ENCODE measurements at regions not wholly inside any gene's neighbourhood (a gene's known extent, or its start where the extent isn't known, plus 50 kb on each side); places are given as distances from the start of the nearest gene placed in this dataset.

DNA sequence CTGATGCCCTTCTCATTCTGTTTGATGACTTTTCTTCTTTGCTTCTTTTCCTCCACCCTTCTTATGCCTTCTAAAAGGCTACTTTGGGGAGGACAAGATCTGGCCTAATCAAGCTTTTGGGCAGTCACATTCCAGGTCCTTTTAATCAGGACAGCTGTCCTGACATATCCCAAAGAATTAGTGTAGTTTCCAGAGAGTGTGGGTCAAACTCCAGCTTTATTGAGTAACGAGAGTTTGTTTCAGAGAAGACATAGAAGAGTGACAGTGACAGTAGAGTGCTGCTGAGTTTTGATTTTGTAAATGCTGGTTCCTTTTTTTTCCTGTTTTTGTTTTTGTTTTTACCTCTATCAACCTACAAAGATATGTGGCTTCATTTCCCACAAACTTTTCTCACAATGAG lies 158.4 kb upstream of the SESN3 start:
- POLR2A ChIA-PET: no interaction called here
- DNase-seq (ENCODE audit: low read depth, low spot score): no peak
- Histone ChIP-seq H3K9me3 (ENCODE audit: control insufficient read depth, insufficient read depth, low read depth, low read length) (no peaks in the 10 kb centered on the region), H3K27ac (ENCODE audit: low read length) (no peak overlapping the region), H3K36me3 (ENCODE audit: control insufficient read depth, insufficient read depth, low read length) (no peaks in the 10 kb centered on the region), H3K4me1 (ENCODE audit: control insufficient read depth, insufficient read depth, low read length) (no peaks in the 10 kb centered on the region), H3K4me3 (ENCODE audit: low read depth in 2 of 2, low read length in 2 of 2) (no peak overlapping the region), H3K27me3 (ENCODE audit: control insufficient read depth, insufficient read depth, low read length) (no peaks in the 10 kb centered on the region)
- ATAC-seq: no peak
- CTCF ChIA-PET: no interaction called here
- TF ChIP-seq SIN3A (IDR thresholded peaks at IDR 0.05; ENCODE audit: borderline replicate concordance, insufficient read depth, low read depth, low read length) (no peak), TCF7L2 (IDR thresholded peaks at IDR 0.05; ENCODE audit: low read depth, low read length) (no peak), POLR2AphosphoS5 (IDR thresholded peaks at IDR 0.05; ENCODE audit: low read depth, low read length) (no peak)
- TF ChIP-seq, protein P1, sequence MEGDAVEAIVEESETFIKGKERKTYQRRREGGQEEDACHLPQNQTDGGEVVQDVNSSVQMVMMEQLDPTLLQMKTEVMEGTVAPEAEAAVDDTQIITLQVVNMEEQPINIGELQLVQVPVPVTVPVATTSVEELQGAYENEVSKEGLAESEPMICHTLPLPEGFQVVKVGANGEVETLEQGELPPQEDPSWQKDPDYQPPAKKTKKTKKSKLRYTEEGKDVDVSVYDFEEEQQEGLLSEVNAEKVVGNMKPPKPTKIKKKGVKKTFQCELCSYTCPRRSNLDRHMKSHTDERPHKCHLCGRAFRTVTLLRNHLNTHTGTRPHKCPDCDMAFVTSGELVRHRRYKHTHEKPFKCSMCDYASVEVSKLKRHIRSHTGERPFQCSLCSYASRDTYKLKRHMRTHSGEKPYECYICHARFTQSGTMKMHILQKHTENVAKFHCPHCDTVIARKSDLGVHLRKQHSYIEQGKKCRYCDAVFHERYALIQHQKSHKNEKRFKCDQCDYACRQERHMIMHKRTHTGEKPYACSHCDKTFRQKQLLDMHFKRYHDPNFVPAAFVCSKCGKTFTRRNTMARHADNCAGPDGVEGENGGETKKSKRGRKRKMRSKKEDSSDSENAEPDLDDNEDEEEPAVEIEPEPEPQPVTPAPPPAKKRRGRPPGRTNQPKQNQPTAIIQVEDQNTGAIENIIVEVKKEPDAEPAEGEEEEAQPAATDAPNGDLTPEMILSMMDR (IDR thresholded peaks at IDR 0.05): no peak
- TF ChIP-seq, protein P2, sequence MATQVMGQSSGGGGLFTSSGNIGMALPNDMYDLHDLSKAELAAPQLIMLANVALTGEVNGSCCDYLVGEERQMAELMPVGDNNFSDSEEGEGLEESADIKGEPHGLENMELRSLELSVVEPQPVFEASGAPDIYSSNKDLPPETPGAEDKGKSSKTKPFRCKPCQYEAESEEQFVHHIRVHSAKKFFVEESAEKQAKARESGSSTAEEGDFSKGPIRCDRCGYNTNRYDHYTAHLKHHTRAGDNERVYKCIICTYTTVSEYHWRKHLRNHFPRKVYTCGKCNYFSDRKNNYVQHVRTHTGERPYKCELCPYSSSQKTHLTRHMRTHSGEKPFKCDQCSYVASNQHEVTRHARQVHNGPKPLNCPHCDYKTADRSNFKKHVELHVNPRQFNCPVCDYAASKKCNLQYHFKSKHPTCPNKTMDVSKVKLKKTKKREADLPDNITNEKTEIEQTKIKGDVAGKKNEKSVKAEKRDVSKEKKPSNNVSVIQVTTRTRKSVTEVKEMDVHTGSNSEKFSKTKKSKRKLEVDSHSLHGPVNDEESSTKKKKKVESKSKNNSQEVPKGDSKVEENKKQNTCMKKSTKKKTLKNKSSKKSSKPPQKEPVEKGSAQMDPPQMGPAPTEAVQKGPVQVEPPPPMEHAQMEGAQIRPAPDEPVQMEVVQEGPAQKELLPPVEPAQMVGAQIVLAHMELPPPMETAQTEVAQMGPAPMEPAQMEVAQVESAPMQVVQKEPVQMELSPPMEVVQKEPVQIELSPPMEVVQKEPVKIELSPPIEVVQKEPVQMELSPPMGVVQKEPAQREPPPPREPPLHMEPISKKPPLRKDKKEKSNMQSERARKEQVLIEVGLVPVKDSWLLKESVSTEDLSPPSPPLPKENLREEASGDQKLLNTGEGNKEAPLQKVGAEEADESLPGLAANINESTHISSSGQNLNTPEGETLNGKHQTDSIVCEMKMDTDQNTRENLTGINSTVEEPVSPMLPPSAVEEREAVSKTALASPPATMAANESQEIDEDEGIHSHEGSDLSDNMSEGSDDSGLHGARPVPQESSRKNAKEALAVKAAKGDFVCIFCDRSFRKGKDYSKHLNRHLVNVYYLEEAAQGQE (IDR thresholded peaks at IDR 0.05; ENCODE audit: insufficient read depth in 1 of 2, low read depth in 2 of 2, low read length in 1 of 2): no peak
- in situ Hi-C loops (cut with HindIII; ENCODE audit: low pct_unique_long_range_greater_than_20kb, low sequenced_read_pairs): no loop called here
- intact Hi-C loops (cut with micrococcal nuclease; ENCODE audit: unreplicated experiment): no loop called here
- no TSS peak for BruUV-seq (replicated peaks)

DNA sequence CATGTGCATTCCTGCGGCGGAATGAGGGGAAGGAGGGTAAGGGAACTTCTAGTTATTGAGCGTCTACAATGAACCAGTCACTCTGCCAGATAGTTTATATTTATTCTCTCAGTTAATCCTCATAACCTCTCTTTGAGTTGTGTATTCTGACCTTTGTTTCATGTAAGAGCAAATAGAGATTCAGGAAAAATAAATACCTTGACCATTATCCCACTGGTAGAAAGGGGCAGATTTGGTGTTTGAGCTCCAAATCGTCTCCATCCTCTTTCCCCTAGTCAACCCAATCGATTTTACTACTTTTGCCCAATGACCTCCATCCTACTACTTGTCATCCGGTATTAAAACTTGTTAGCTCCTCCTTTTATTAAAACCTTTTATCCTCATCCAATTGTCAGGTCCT lies 157.1 kb upstream of the SESN3 start:
- BruUV-seq (replicated peaks): no TSS peak
- Histone ChIP-seq H3K27me3 (ENCODE audit: control insufficient read depth, insufficient read depth, low read length) (no peaks in the 10 kb centered on the region), H3K36me3 (ENCODE audit: control insufficient read depth, insufficient read depth, low read length) (no peaks in the 10 kb centered on the region), H3K9me3 (ENCODE audit: control insufficient read depth, insufficient read depth, low read depth, low read length) (no peaks in the 10 kb centered on the region), H3K27ac (ENCODE audit: low read length) (no peak overlapping the region), H3K4me1 (ENCODE audit: control insufficient read depth, insufficient read depth, low read length) (no peaks in the 10 kb centered on the region), H3K4me3 (ENCODE audit: low read depth in 2 of 2, low read length in 2 of 2) (no peak overlapping the region)
- intact Hi-C loops (cut with micrococcal nuclease; ENCODE audit: unreplicated experiment): no loop called here
- ATAC-seq (no peak), DNase-seq (ENCODE audit: low read depth, low spot score) (no peak)
- ChIA-PET POLR2A (no interaction called here), CTCF (no interaction called here)
- in situ Hi-C loops (cut with HindIII; ENCODE audit: low pct_unique_long_range_greater_than_20kb, low sequenced_read_pairs): no loop called here
- TF ChIP-seq, protein P2 (IDR thresholded peaks at IDR 0.05; ENCODE audit: insufficient read depth in 1 of 2, low read depth in 2 of 2, low read length in 1 of 2): no peak
- TF ChIP-seq SIN3A (IDR thresholded peaks at IDR 0.05; ENCODE audit: borderline replicate concordance, insufficient read depth, low read depth, low read length): no peak
- TF ChIP-seq, protein P1 (IDR thresholded peaks at IDR 0.05): no peak

Measured in Panc1 (cell line).